GM19372 (cell line): ENCODE measurements at regions not wholly inside any gene's neighbourhood (a gene's known extent, or its start where the extent isn't known, plus 50 kb on each side); places are given as distances from the start of the nearest gene placed in this dataset.
"Not testable (repeated sequence)": the region's sequence is repeated elsewhere in the genome, so short reads cannot be mapped to it uniquely, and the experiment has no call there.

Source experiments
- ATAC-seq: cut with Tn5 transposase; IDR thresholded peaks from one replicate; pipeline ENCODE4 v1.9.1; 2021; ENCODE audit warnings: mild to moderate bottlenecking, low read depth, moderate library complexity; ENCODE audit not compliant: unreplicated experiment

- ATAC-seq: no peak
These were observed 51.9 kb upstream of the SPDL1 start for GRCh38 chr5:169531631-169532030.

- ATAC-seq: no peak
These were observed 55.7 kb upstream of the SPDL1 start for GRCh38 chr5:169527863-169528262.

GRCh38 chr5:169527066-169527465 is 56.5 kb upstream of the SPDL1 start:
- ATAC-seq: no peak

GRCh38 chr5:169522851-169523250 is 60.7 kb upstream of the SPDL1 start:
- no peak for ATAC-seq

GRCh38 chr5:169521366-169521983 is 62.1 kb upstream of the SPDL1 start:
- no peak for ATAC-seq

GRCh38 chr5:169519358-169519757 is 64.2 kb upstream of the SPDL1 start:
- no peak for ATAC-seq

- not testable (repeated sequence) for ATAC-seq
These were observed 64.8 kb upstream of the SPDL1 start for GRCh38 chr5:169518779-169519178.

- ATAC-seq: no peak
These were observed 71.2 kb upstream of the SPDL1 start for GRCh38 chr5:169512385-169512784.

- ATAC-seq: no peak
These were observed 71.9 kb upstream of the SPDL1 start for GRCh38 chr5:169511708-169512107.

- ATAC-seq: no peak
These were observed 76.5 kb upstream of the SPDL1 start for GRCh38 chr5:169507051-169507450.

- no peak for ATAC-seq
These were observed 79.7 kb upstream of the SPDL1 start for GRCh38 chr5:169503886-169504285.

- no peak for ATAC-seq
These were observed 83.5 kb upstream of the SPDL1 start for GRCh38 chr5:169499990-169500505.

GRCh38 chr5:169496878-169497277 is 86.7 kb upstream of the SPDL1 start:
- no peak for ATAC-seq

- ATAC-seq: no peak
These were observed 88.5 kb upstream of the SPDL1 start for GRCh38 chr5:169494941-169495548.

- ATAC-seq: no peak
These were observed 89.1 kb upstream of the SPDL1 start for GRCh38 chr5:169494383-169494935.

GRCh38 chr5:169474226-169474625 is 109.3 kb upstream of the SPDL1 start:
- no peak for ATAC-seq

GRCh38 chr5:169472544-169472943 is 111.0 kb upstream of the SPDL1 start:
- ATAC-seq: no peak

GRCh38 chr5:169471021-169471420 is 112.6 kb upstream of the SPDL1 start:
- no peak for ATAC-seq

- no peak for ATAC-seq
These were observed 116.4 kb upstream of the SPDL1 start for GRCh38 chr5:169467041-169467771.

- no peak for ATAC-seq
These were observed 122.7 kb upstream of the SPDL1 start for GRCh38 chr5:169460896-169461295.

- ATAC-seq: no peak
These were observed 123.5 kb upstream of the SPDL1 start for GRCh38 chr5:169460123-169460522.
